ENCODE measurements at regions not wholly inside any gene's neighbourhood (a gene's known extent, or its start where the extent isn't known, plus 50 kb on each side); places are given as distances from the start of the nearest gene placed in this dataset.

DNA sequence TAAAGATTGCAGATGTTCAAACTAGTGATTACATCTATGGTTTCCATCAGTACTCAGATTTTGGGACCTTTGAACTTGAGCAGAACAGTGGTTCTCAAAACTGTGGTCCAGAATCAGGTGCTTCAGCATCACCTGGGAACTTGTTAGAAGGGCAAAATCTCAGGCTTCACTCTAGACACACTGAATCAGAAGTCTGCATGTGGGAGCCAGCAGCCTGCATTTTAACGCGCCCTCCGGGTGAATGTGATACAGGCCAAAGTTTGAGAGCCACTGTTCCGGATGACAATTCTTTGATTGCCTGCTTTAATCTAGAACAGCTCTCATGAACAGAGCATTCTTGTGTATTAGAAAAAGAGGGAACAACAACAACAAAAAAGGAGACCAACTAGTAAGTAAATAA lies 261.7 kb downstream of the GPD2 start:
- DNase-seq, result no peak
- Histone ChIP-seq H3K4me3 (ENCODE audit: low read depth, low read length) (no peak overlapping the region), H3K36me3 (replicated peaks) (no peaks in the 10 kb centered on the region), H3K27ac (no peak overlapping the region), H3K27me3 (replicated peaks) (no peaks in the 10 kb centered on the region)
- TF ChIP-seq CTCF (IDR thresholded peaks at IDR 0.05; ENCODE audit: low read depth, low read length, missing control alignments), result no peak
- in situ Hi-C loops (cut with HindIII; ENCODE audit: low pct_ligation_motif_present, low sequenced_read_pairs), result no loop called here

GRCh38 chr2:156700681-156701080 lies 264.5 kb downstream of the GPD2 start:
- H3K27me3 ChIP-seq (replicated peaks), result no peaks in the 10 kb centered on the region

DNA sequence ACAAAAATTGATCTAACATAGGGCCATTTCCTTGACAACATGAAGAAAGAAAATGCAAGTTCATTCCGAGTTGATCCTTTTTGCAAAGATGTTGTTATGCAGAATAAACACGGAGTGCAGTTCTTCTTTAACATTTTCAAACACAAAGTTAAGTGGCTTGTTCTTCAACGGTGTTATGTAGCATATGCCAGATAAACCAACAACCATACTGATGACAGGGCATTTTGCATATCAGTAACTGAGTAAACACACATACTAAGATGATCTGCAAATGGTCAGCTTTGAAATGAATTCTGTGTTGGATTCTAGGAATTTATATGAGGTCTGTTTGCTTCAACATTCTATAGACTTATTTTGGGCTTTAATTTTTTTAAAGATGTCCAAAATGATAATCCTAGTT lies 266.4 kb downstream of the GPD2 start:
- DNase-seq, result no peak
- TF ChIP-seq CTCF (IDR thresholded peaks at IDR 0.05; ENCODE audit: low read depth, low read length, missing control alignments), result no peak
- H3K27me3 ChIP-seq (replicated peaks), result no peaks in the 10 kb centered on the region
- H3K36me3 ChIP-seq (replicated peaks), result no peaks in the 10 kb centered on the region
- in situ Hi-C loops (cut with HindIII; ENCODE audit: low pct_ligation_motif_present, low sequenced_read_pairs), result no loop called here
- no peak overlapping the region for H3K27ac ChIP-seq
- no peak overlapping the region for H3K4me3 ChIP-seq (ENCODE audit: low read depth, low read length)

More at GRCh38 chr2:156700681-156701080, 264.5 kb downstream of the GPD2 start:
- DNase-seq, result no peak
- no peaks in the 10 kb centered on the region for H3K36me3 ChIP-seq (replicated peaks)
- TF ChIP-seq CTCF (IDR thresholded peaks at IDR 0.05; ENCODE audit: low read depth, low read length, missing control alignments), result no peak
- no peak overlapping the region for H3K27ac ChIP-seq
- in situ Hi-C loops (cut with HindIII; ENCODE audit: low pct_ligation_motif_present, low sequenced_read_pairs), result no loop called here
- H3K4me3 ChIP-seq (ENCODE audit: low read depth, low read length), result no peak overlapping the region

GRCh38 chr2:156703642-156704041 lies 267.5 kb downstream of the GPD2 start:
- no peak for TF ChIP-seq CTCF (IDR thresholded peaks at IDR 0.05; ENCODE audit: low read depth, low read length, missing control alignments)
- H3K36me3 ChIP-seq (replicated peaks), result no peaks in the 10 kb centered on the region
- H3K4me3 ChIP-seq (ENCODE audit: low read depth, low read length), result no peak overlapping the region
- DNase-seq, result no peak
- no peaks in the 10 kb centered on the region for H3K27me3 ChIP-seq (replicated peaks)
- H3K27ac ChIP-seq, result no peak overlapping the region
- in situ Hi-C loops (cut with HindIII; ENCODE audit: low pct_ligation_motif_present, low sequenced_read_pairs), result no loop called here

GRCh38 chr2:156704132-156704531 lies 268.0 kb downstream of the GPD2 start:
- Histone ChIP-seq H3K4me3 (ENCODE audit: low read depth, low read length) (no peak overlapping the region), H3K27me3 (replicated peaks) (no peaks in the 10 kb centered on the region), H3K27ac (no peak overlapping the region), H3K36me3 (replicated peaks) (no peaks in the 10 kb centered on the region)
- DNase-seq, result no peak
- no peak for TF ChIP-seq CTCF (IDR thresholded peaks at IDR 0.05; ENCODE audit: low read depth, low read length, missing control alignments)
- in situ Hi-C loops (cut with HindIII; ENCODE audit: low pct_ligation_motif_present, low sequenced_read_pairs), result no loop called here

GRCh38 chr2:156704617-156705016 lies 268.4 kb downstream of the GPD2 start:
- DNase-seq, result no peak
- Histone ChIP-seq H3K27ac (no peak overlapping the region), H3K4me3 (ENCODE audit: low read depth, low read length) (no peak overlapping the region), H3K36me3 (replicated peaks) (no peaks in the 10 kb centered on the region), H3K27me3 (replicated peaks) (no peaks in the 10 kb centered on the region)
- in situ Hi-C loops (cut with HindIII; ENCODE audit: low pct_ligation_motif_present, low sequenced_read_pairs), result no loop called here
- TF ChIP-seq CTCF (IDR thresholded peaks at IDR 0.05; ENCODE audit: low read depth, low read length, missing control alignments), result no peak

Data from brain microvascular endothelial cell (primary cell).